ENCODE measurements at regions not wholly inside any gene's neighbourhood (a gene's known extent, or its start where the extent isn't known, plus 50 kb on each side); places are given as distances from the start of the nearest gene placed in this dataset.

DNA sequence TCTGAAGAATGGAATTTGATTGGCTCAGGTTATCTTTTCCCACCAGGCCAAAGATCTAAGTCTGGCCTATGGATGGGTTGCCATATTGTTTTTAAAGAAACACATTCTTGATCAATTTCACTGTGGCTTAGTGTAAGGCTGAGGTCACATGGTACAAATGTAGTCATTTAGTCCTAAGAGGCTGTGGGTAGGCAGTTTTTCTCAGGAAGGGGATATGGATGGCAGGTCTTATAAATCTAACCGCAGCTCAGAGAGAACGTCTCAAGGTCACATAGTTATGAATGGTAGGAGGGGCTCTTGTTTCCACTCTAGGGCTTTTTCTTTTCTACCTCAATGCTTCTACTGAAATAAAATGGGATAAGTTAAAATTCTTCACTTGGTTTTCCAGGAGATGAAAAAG lies 128.6 kb upstream of the ACTBL2 start:
- H2BK5ac ChIP-seq (ENCODE audit: low read depth, low read length) = no peak overlapping the region
- H2BK20ac ChIP-seq (ENCODE audit: low read length) = no peak overlapping the region
- H3K36me3 ChIP-seq (ENCODE audit: control insufficient read depth in 2 of 4, insufficient read depth in 4 of 4, low read length in 3 of 4) = no peaks in the 10 kb centered on the region
- no peak overlapping the region for H3K4me2 ChIP-seq (ENCODE audit: insufficient read depth in 1 of 2, low read depth in 2 of 2, low read length in 2 of 2)
- H3K9ac ChIP-seq (replicated peaks in 1 of 4; ENCODE audit: extremely low read depth in 1 of 4, low read depth in 3 of 4, low read length in 3 of 4) = no peak overlapping the region
- no peak overlapping the region for H3K27ac ChIP-seq (ENCODE audit: low read depth, low read length)
- H3K4me3 ChIP-seq (ENCODE audit: extremely low read depth in 1 of 4, insufficient read depth in 2 of 4, low read depth in 3 of 4, low read length in 4 of 4) = no peak overlapping the region
- no peak overlapping the region for H4K91ac ChIP-seq (replicated peaks; ENCODE audit: insufficient read length, low read length)
- no peak overlapping the region for H4K5ac ChIP-seq (ENCODE audit: insufficient read length, low read depth, low read length)
- CTCF ChIA-PET (ENCODE audit: partially characterized antibody) = interaction anchor here (1.1 kb wide), 1 partner anchor 39 kb away, joined by 3 read pairs; no protein-coding TSS in a partner anchor
- H2BK15ac ChIP-seq (ENCODE audit: low read length) = no peak overlapping the region
- H3K23ac ChIP-seq (ENCODE audit: insufficient read length) = no peak overlapping the region
- H2BK120ac ChIP-seq (replicated peaks; ENCODE audit: low read depth, low read length) = no peak overlapping the region
- no peak overlapping the region for H3K14ac ChIP-seq (ENCODE audit: insufficient read length)
- no peak overlapping the region for H3K56ac ChIP-seq (replicated peaks; ENCODE audit: insufficient read length, low read depth, low read length)
- FAIRE-seq (no peak), DNase-seq (ENCODE audit: low read depth in 1 of 2, low spot score in 2 of 2) (no peak)
- H2AFZ ChIP-seq (ENCODE audit: low read length) = no peak overlapping the region
- no peaks in the 10 kb centered on the region for H3K27me3 ChIP-seq (replicated peaks in 1 of 4; ENCODE audit: control insufficient read depth in 3 of 4, extremely low read depth in 1 of 4, insufficient read depth in 3 of 4, low read length in 3 of 4)
- no peak overlapping the region for H2AK5ac ChIP-seq (ENCODE audit: low read depth, low read length)
- no peaks in the 10 kb centered on the region for H4K20me1 ChIP-seq (replicated peaks in 1 of 2; ENCODE audit: control insufficient read depth in 1 of 2, insufficient read depth in 2 of 2, low read length in 2 of 2)
- H3K9me3 ChIP-seq (ENCODE audit: insufficient read depth in 2 of 2, low read depth in 1 of 2, low read length in 1 of 2) = no peaks in the 10 kb centered on the region
- H3K79me2 ChIP-seq (ENCODE audit: control insufficient read depth in 1 of 2, insufficient read depth in 2 of 2, low read length in 2 of 2) = no peaks in the 10 kb centered on the region
- no peaks in the 10 kb centered on the region for H3K4me1 ChIP-seq (replicated peaks in 1 of 4; ENCODE audit: control insufficient read depth in 3 of 4, insufficient read depth in 4 of 4, low read length in 3 of 4)
- 96% methylated on average over 2 of the region's 2 CpGs; no CpG with 5 or more reads in 1 of the 2 experiments for WGBS, 2 experiments (ENCODE audit: extremely low coverage in 1 of 2, insufficient coverage in 1 of 2, insufficient read length in 1 of 2, insufficient replicate concordance in 2 of 2, low coverage in 1 of 2, low lambda C conversion rate in 2 of 2, missing lambda C conversion rate in 1 of 2)
- no peak overlapping the region for H4K8ac ChIP-seq (ENCODE audit: extremely low read depth, insufficient read depth, low read length)
- H2BK12ac ChIP-seq (ENCODE audit: low read depth, low read length) = no peak overlapping the region
- TF ChIP-seq POLR2AphosphoS5 (IDR thresholded peaks at IDR 0.05; ENCODE audit: low read depth, low read length) (no peak), SIN3A (conservative IDR thresholded peaks at IDR 0.05 in 1 of 2, IDR thresholded peaks at IDR 0.05 in 1 of 2; ENCODE audit: low read depth in 1 of 2, low read length in 2 of 2) (no peak), MAX (IDR thresholded peaks at IDR 0.05) (no peak), EZH2 (IDR thresholded peaks at IDR 0.05; ENCODE audit: low read depth, low read length, severe bottlenecking) (no peak), RFX5 (IDR thresholded peaks at IDR 0.05; ENCODE audit: borderline replicate concordance, low read depth, low read length) (no peak)
- TF ChIP-seq, protein P1, sequence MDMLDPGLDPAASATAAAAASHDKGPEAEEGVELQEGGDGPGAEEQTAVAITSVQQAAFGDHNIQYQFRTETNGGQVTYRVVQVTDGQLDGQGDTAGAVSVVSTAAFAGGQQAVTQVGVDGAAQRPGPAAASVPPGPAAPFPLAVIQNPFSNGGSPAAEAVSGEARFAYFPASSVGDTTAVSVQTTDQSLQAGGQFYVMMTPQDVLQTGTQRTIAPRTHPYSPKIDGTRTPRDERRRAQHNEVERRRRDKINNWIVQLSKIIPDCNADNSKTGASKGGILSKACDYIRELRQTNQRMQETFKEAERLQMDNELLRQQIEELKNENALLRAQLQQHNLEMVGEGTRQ (IDR thresholded peaks at IDR 0.05; ENCODE audit: low read length) = no peak
- no peak overlapping the region for H3K18ac ChIP-seq (ENCODE audit: extremely low read depth, low read length)
- H3K79me1 ChIP-seq (ENCODE audit: low read depth, low read length) = no peaks in the 10 kb centered on the region
- POLR2A ChIA-PET (ENCODE audit: partially characterized antibody) = no interaction called here
- H3K23me2 ChIP-seq (ENCODE audit: low read depth, low read length) = no peaks in the 10 kb centered on the region
- no peak overlapping the region for H3K4ac ChIP-seq (replicated peaks; ENCODE audit: insufficient read length, low read depth, low read length)

Data from H1 (cell line).